Retina (tissue), 1 donor: ENCODE measurements at regions not wholly inside any gene's neighbourhood (a gene's known extent, or its start where the extent isn't known, plus 50 kb on each side); places are given as distances from the start of the nearest gene placed in this dataset.
A peak's percentile ranks its signal among the peaks of the same experiment; 100 is the strongest.
"Not testable (repeated sequence)": the region's sequence is repeated elsewhere in the genome, so short reads cannot be mapped to it uniquely, and the experiment has no call there.

ENCODE experiments used
- DNase-seq: peaks from one replicate; pipeline ENCODE4 v3.0.0-alpha.2; 2016

- no peak for DNase-seq
Observed at GRCh38 chr2:59297816-59298215, 1056.7 kb upstream of the FANCL start.

- no peak for DNase-seq
Observed at GRCh38 chr2:59296279-59296678, 1055.2 kb upstream of the FANCL start.

- DNase-seq = no peak
Observed at GRCh38 chr2:59295524-59296162, 1054.5 kb upstream of the FANCL start.

GRCh38 chr2:59288771-59289170, 1047.6 kb upstream of the FANCL start:
- DNase-seq = no peak

DNA sequence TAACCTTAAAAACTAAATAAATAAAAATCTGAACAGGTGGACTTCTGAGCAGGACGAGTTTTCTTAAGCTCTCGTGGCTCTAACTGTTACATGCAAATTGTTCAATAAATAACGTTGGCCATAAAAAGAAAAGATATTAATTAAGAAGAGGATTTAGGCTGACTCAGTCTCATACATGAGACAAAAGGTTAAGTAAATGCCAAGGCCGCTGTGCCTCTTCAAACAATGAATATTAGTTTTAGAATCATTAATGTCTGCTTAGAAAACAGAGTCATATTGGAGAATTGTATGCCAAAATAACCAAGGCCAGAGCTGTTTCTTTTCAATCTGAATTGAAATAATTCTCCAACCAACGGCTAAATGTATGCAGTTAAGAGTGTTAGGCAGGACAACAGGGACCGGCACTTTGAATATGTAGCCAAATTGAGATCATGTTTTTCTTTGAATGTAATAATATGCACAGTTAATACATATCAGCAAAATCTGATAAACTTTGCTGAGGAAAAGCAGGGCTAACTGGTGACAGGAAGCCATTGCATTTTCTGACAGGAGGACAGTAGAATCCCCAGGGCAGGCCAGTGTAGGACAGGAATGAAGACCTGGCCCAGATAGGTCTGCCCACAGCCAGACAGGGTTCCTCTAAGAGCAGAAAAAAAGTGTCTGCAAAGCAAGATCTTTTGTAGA, 1041.4 kb upstream of the FANCL start:
- DNase-seq = no peak

DNA sequence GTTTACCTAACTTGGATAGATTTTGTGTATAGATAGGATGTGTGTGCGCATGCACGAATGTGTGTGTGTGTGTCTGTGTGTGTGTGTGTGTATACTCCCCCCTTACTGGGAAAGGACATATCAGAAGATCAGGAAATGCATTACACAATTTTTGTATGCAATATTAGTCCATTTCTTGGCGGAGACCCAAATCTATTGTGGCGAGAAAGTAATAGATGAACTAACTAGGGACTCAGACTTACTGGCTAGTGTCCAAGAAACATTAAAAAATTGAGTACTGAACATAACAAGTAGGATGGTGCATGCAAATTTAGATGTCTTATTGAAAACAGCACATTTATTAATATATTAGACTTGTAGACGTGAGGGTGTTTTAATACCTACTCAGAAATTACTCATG, 1036.5 kb upstream of the FANCL start:
- no peak for DNase-seq

DNA sequence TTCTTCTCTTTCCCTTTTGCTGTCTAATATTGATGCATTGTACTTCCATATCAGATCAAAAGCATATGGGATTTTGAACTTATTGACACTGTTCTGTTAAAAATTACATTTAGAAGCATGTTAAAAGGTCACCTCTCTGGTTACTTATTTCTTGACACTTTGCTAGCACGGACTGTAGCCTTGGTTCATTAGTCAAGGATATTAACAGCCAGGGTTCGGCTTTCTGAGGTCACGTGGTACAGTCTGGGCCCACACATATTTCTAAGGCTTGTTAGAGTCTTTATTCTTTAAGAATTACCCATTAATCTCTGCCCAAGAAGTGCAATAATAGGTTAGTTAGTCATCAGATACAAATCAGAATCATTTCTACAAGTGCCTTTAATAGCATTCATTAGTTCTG, 1035.8 kb upstream of the FANCL start:
- DNase-seq = no peak

- DNase-seq = no peak
Observed at GRCh38 chr2:59276033-59276432, 1034.9 kb upstream of the FANCL start.

DNA sequence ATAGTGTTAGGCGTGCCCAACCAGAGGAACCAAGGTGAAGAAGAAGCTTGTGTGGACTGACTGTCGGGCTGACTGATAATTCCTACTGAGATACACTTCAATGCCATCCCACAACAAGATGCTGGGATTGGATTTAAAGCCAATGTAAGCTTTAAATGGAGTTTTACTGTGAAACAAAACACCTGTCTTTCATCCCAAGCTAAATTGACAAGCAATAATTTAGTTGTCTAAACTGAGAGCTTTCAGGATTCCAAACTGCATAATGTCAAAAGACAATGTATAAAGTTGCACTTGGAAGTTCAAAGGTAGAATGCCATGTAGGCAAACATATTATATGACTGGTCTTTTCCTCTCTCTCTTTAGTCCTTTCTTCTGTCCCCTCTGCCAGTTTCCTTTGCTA, 1025.3 kb upstream of the FANCL start:
- no peak for DNase-seq

- no peak for DNase-seq
Observed at GRCh38 chr2:59259913-59260312, 1018.8 kb upstream of the FANCL start.

DNA sequence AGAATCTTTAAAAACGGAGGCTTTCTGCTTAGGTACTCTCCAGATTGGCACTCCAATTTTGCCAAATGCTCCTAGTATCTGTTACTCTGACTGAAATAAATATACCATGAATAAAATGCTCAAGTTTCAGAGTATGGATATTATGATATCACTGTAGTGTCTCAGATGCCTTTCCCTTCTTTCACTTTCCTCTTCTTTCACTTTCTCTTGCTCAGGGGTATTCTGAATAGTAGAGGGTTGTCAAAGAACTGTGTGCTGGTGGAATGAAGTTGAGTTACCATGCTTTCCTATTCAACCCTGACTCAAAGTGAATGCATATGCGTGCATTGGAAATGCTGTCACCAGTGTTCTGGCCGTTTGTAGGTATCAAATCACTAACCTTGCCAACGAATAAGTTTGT, 1015.2 kb upstream of the FANCL start:
- DNase-seq = no peak

- no peak for DNase-seq
Observed at GRCh38 chr2:59254279-59254678, 1013.2 kb upstream of the FANCL start.

- no peak for DNase-seq
Observed at GRCh38 chr2:59250307-59250677, 1009.2 kb upstream of the FANCL start.

DNA sequence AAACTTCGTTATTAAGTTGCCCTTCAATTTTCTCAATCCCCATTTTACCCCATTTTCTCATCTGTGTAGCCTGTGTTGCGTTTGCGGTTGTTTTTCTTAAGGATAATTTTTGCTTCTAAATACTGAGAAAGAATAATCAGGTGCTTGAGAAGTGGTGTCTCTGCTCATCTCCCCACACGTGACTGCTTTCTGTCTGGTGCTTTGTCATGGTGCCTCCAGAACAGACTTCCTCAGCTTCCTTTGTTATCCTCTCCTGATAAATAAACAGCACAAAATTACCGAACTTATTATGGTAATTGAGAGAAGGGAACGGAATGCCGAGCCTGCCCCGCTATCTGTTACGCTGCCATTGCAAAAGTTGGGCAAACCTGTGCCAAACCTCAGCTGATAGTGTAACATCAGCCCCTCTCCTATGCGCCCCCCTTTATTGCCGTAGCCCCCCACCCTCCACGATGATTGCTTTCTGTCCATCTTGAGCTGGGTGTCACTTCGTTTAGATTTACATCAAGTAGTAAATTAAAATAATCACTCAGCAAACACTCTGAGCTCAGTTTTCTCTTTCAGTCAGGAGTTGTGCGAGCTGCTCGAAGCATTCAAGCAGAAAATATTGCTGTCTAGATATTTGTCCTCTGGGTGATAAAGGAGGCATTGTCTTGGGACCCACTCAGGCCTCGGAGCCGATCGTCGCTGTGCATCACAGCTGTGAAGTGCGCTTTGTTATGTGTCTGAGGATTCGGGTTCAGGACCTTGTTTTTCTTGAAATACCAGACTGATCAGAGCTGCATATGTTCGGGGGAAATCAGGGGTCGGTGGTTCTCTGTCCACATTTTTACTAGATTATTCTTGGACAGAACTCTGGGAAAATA, 1008.5 kb upstream of the FANCL start:
- DNase-seq = peak; percentile 85

DNA sequence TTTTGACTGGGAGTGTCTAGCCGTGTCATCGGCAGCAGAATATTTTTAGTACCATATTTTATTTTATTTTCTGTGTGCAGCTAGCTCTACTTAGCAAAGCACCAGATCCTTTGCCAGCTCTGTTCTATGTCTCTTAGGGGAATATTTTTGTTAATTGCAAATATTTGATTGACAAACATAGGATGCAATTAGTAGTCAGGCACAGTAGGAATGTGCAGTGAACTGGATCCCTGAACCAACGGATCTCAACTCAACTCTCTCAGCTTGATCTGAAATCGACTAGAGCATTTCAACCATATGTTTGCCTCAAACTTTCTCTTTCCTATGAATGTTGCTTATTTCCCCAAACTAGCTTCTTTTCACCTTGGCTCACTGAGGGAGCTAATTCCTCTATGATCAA, 998.0 kb upstream of the FANCL start:
- DNase-seq = peak; percentile 38

GRCh38 chr2:59237311-59237710, 996.2 kb upstream of the FANCL start:
- no peak for DNase-seq

DNA sequence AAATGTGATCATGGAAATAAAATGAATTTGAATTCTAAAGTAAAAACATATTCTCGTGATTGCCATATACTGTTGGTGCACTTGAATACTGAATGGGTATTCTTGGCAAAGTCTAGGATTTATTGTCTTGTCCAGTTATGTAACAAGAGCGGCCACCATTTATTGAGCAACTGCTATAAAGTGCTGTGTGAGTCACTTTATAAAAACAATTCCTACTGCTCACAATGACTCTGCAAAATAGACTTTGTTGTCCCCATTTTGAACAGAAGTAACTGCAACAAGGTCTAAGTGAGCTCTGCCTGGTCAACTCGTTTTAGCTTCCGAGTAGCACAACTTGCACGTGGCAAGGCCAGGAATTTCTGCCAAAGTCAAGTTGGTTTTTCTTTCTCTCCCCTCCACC, 995.6 kb upstream of the FANCL start:
- DNase-seq = no peak

GRCh38 chr2:59233920-59234319, 992.8 kb upstream of the FANCL start:
- DNase-seq = no peak

DNA sequence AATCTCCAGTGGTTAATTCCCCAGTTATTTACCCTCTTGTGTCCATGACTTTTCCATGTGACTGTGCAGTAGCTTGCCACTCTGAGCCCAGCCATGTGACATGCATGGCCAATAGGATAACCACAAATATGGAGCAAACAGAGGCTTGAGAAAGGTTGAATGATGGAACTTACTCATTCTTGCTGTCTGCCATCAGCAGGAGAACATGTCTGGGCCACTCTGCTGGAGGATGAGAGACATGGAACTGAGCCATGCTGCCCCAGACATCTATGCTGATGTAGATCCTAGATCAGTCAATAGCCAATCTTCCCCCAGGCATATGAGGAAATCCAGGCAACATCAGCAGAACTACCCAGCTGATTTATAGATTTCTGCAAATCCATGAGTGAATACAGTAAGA, 992.3 kb upstream of the FANCL start:
- DNase-seq = no peak

DNA sequence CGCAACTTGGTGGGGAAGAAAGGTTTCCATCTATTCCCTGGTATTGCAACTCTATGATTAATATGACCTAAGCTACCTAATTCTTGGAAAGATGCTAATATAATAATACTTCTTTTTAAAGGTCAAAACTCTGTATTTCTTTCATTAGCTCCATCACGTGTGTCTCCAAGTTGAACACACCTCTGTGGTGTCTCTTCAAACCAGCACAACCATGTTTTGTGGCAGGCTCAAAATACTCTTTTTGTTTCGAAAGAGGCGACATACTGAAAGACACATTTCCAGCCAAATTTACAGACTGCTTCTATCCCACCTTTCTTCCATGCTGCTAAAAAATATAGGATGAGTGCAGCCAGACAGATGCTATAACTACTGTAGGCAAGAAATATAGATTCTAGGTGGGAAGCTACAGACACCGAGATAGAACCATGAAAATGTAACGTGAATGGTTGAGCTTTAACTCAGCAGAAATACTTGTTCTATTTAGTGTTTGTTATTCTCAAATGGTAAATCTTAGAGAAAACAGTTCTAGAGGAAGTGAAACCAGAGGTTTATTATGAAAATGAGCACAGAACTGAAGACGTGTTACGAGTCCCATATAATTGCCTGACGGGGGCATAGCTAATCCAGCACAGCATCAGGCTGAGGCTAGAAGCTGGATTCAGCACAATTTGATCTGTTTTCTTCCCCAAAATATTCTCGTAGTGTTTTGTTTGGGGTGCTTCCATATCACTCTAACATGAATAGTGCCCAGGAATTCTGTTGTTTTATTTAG, 991.5 kb upstream of the FANCL start:
- no peak for DNase-seq

DNA sequence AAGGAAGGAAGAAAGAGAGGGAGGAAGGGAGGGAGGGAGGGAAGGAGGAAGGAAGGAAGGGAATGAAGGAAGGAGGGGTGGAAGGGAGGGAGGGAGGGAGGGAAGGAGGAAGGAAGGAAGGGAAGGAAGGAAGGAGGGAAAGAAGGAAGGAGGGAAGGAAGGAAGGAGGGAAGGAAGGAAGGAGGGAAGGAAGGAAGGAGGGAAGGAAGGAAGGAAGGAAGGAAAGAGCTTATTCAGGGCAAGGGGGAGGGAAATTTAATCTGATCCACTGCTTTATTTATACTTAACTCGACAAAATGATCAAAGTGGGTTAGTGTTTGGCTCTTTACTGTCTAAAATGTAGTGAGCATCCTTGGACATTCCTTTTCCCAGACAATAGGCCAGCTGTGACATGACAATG, 985.2 kb upstream of the FANCL start:
- not testable (repeated sequence) for DNase-seq

DNA sequence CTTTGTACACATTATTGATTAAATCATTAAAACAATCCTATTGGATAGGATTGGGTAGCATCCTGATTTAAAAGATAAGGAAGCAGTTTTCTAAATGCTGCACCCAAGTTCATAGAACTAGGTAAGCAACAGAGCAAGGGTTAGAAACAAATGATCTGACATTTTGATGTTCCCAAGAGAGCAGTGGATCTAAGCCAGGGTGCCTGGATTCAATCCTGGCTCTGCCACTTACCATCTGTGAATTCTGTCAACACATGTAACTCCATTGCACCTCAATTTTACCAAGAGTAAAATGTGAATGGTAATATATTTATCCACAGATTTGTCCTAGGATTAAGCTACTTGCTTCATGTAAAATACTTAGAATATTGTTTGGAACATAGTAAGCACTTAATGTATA, 982.6 kb upstream of the FANCL start:
- DNase-seq = no peak

DNA sequence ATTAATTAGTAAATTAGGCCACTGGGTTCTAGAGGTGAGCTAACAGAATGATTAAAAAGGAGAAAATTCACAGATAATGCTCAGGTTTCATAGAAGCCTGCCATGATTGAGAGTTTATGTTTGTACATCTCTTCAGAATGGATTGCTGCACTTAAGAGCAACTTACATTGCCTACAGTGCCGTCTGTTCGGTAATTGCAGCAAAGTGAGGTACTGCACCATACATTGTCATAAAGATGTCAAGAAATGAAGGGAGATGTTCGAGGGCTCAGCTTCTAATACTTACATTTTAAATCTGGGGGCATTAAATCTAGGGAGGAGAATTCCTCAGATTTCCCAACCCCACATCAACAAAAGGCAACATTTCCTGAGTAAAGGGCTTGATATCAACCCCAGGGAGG, 976.2 kb upstream of the FANCL start:
- no peak for DNase-seq
